Panc1 (cell line): ENCODE measurements at regions not wholly inside any gene's neighbourhood (a gene's known extent, or its start where the extent isn't known, plus 50 kb on each side); places are given as distances from the start of the nearest gene placed in this dataset.

Experiments
- ATAC-seq: fragments of 200-7000 bp; cut with Tn5 transposase; 2 replicates; pipeline ENCODE4 v1.9.1; 2020; ENCODE audit warnings: mild to moderate bottlenecking, moderate library complexity
- BruUV-seq: library from RNA; stranded (reverse); fragments of 400-500 nt; replicated peaks from 2 replicates; lab custom pipeline; 2021; lab: Mats Ljungman, UMichigan
- CTCF ChIA-PET: fragments of 300-600 bp; sonication (Branson Sonifier 250); formaldehyde crosslinking; loops from one replicate; lab custom pipeline; 2022; ENCODE audit warnings: antibody characterized with exemption; lab: Charles Lee
- POLR2A ChIA-PET: fragments of 300-600 bp; sonication (Branson Sonifier 250); formaldehyde crosslinking; loops from one replicate; lab custom pipeline; 2022; ENCODE audit warnings: antibody characterized with exemption; lab: Charles Lee
- DNase-seq: peaks from one replicate; pipeline ENCODE4 v3.0.0-alpha.2; 2010; ENCODE audit warnings: low read depth, low spot score
- H3K27ac ChIP-seq: 2 replicates; pipeline ENCODE4 v1.5.1; 2011; ENCODE audit warnings: mild to moderate bottlenecking, low read length, inconsistent platforms
- H3K27me3 ChIP-seq: fragments of 200-500 bp; sonication (Bioruptor generic); 2 replicates; pipeline ENCODE4 v1.6.0; 2014; ENCODE audit warnings: low read length, inconsistent platforms; ENCODE audit not compliant: control insufficient read depth, insufficient read depth
- H3K36me3 ChIP-seq: fragments of 200-500 bp; sonication (Bioruptor generic); 2 replicates; pipeline ENCODE4 v1.5.1; 2014; ENCODE audit warnings: inconsistent platforms, mild to moderate bottlenecking, low read length, moderate library complexity; ENCODE audit not compliant: control insufficient read depth, insufficient read depth
- H3K4me1 ChIP-seq: 2 replicates; pipeline ENCODE4 v1.5.1; 2011; ENCODE audit warnings: inconsistent platforms, mild to moderate bottlenecking, low read length, moderate library complexity; ENCODE audit not compliant: control insufficient read depth, insufficient read depth
- H3K4me3 ChIP-seq, 2 experiments: 2 replicates each; pipeline ENCODE4 v1.5.1; 2011 to 2012; ENCODE audit warnings: low read depth in 2 of 2, low read length in 2 of 2, mild to moderate bottlenecking in 2 of 2, inconsistent platforms in 1 of 2, moderate library complexity in 1 of 2
- H3K9me3 ChIP-seq: fragments of 200-500 bp; sonication (Bioruptor generic); 2 replicates; pipeline ENCODE4 v1.5.1; 2014; ENCODE audit warnings: low read depth, mild to moderate bottlenecking, inconsistent platforms, low read length, moderate library complexity; ENCODE audit not compliant: control insufficient read depth, insufficient read depth
- POLR2AphosphoS5 ChIP-seq: IDR thresholded peaks from 2 replicates; pipeline ENCODE4 v1.6.1; 2012; ENCODE audit warnings: mild to moderate bottlenecking, low read depth, low read length, moderate library complexity
- REST ChIP-seq, 2 experiments: IDR thresholded peaks; 2 replicates each; pipeline ENCODE4 v1.6.1; 2011 to 2012; ENCODE audit warnings: low read depth in 2 of 2, control low read depth in 1 of 2, low read length in 1 of 2, mild to moderate bottlenecking in 1 of 2, moderate library complexity in 1 of 2; ENCODE audit not compliant: insufficient read depth in 1 of 2
- SIN3A ChIP-seq: IDR thresholded peaks from 2 replicates; pipeline ENCODE4 v1.6.1; 2012; ENCODE audit warnings: low read depth, mild to moderate bottlenecking, low read length, moderate library complexity, borderline replicate concordance; ENCODE audit not compliant: insufficient read depth
- TCF7L2 ChIP-seq: IDR thresholded peaks from 2 replicates; pipeline ENCODE4 v1.6.1; 2011; ENCODE audit warnings: mild to moderate bottlenecking, low read depth, low read length, inconsistent platforms
- in situ Hi-C: cut with HindIII; loops from 2 replicates; pipeline ENCODE4 v1.10.0; 2016; ENCODE audit warnings: low sequenced_read_pairs, low pct_unique_long_range_greater_than_20kb
- intact Hi-C: fragments of 100-400 bp; cut with micrococcal nuclease; formaldehyde crosslinking; loops from one replicate; pipeline ENCODE4 v1.10.0; 2022; ENCODE audit not compliant: unreplicated experiment
- TF ChIP-seq, protein P1 (sequence below): fragments of 450-650 bp; IDR thresholded peaks from 2 replicates; pipeline ENCODE4 v1.5.1; 2017; ENCODE audit warnings: mild to moderate bottlenecking

DNA sequence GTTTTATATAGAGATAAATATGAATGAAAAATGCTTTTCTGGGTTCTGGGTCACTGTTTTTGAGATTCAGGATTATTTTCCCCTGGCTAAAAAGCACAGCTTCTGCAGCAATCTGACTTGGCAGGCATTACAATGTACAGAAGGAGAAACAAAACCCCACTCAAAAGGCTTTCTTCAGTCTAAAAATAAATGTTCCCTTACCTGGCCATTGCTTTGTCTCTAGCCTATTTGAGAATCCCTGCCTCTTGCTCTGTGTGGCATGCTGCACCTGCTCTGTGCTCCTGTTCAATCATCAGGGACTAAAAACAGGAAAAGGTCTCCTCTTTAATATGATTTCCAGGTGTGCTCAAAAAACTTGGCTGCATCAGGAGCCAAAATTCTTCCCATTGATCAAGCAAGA lies 187.4 kb upstream of the STAC start:
- no peaks in the 10 kb centered on the region for H3K27me3 ChIP-seq
- H3K4me1 ChIP-seq = no peaks in the 10 kb centered on the region
- ATAC-seq (no peak), DNase-seq (no peak)
- H3K27ac ChIP-seq = no peak overlapping the region
- BruUV-seq = no TSS peak
- CTCF ChIA-PET = no interaction called here
- no peaks in the 10 kb centered on the region for H3K9me3 ChIP-seq
- no peak overlapping the region for H3K4me3 ChIP-seq
- POLR2A ChIA-PET = no interaction called here
- no peaks in the 10 kb centered on the region for H3K36me3 ChIP-seq
- in situ Hi-C loops (no loop called here), intact Hi-C loops (no loop called here)
- no peak for TF ChIP-seq TCF7L2
- no peak for TF ChIP-seq REST (IDR thresholded peaks at IDR 0.05; ENCODE audit: insufficient read depth in 1 of 2, low read depth in 2 of 2, low read length in 1 of 2)
- TF ChIP-seq POLR2AphosphoS5 = no peak
- TF ChIP-seq SIN3A = no peak
- TF ChIP-seq, protein P1, sequence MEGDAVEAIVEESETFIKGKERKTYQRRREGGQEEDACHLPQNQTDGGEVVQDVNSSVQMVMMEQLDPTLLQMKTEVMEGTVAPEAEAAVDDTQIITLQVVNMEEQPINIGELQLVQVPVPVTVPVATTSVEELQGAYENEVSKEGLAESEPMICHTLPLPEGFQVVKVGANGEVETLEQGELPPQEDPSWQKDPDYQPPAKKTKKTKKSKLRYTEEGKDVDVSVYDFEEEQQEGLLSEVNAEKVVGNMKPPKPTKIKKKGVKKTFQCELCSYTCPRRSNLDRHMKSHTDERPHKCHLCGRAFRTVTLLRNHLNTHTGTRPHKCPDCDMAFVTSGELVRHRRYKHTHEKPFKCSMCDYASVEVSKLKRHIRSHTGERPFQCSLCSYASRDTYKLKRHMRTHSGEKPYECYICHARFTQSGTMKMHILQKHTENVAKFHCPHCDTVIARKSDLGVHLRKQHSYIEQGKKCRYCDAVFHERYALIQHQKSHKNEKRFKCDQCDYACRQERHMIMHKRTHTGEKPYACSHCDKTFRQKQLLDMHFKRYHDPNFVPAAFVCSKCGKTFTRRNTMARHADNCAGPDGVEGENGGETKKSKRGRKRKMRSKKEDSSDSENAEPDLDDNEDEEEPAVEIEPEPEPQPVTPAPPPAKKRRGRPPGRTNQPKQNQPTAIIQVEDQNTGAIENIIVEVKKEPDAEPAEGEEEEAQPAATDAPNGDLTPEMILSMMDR = no peak

DNA sequence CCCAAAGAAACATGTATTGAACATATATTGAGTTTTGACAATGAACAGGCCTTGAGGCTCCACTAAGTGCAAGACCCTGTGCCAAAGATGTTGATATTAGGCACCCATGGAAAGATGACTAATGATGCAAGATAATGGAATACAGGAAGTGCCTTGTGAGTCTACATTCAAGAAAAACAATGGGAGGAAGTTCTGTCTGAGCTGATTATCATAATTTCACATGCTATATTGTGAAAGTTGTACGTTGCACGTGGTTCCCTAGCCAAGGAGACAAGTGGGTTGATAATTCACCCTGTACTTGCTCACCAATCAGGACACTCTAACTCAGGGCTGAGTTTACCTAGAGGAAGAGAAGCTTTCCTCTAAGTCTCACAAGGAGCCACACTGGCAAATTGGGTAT lies 186.9 kb upstream of the STAC start:
- intact Hi-C loops = no loop called here
- H3K9me3 ChIP-seq = no peaks in the 10 kb centered on the region
- in situ Hi-C loops = no loop called here
- no peaks in the 10 kb centered on the region for H3K27me3 ChIP-seq
- no peak overlapping the region for H3K27ac ChIP-seq
- ATAC-seq = no peak
- no peak for DNase-seq
- no peak overlapping the region for H3K4me3 ChIP-seq
- H3K36me3 ChIP-seq = no peaks in the 10 kb centered on the region
- ChIA-PET CTCF (no interaction called here), POLR2A (no interaction called here)
- TF ChIP-seq, protein P1 = no peak
- TF ChIP-seq TCF7L2 = no peak
- TF ChIP-seq REST (IDR thresholded peaks at IDR 0.05; ENCODE audit: insufficient read depth in 1 of 2, low read depth in 2 of 2, low read length in 1 of 2) = no peak
- TF ChIP-seq SIN3A = no peak
- no peak for TF ChIP-seq POLR2AphosphoS5
- BruUV-seq = no TSS peak
- H3K4me1 ChIP-seq = no peaks in the 10 kb centered on the region
